Fibroblast of skin of left biceps (primary cell): ENCODE measurements at regions not wholly inside any gene's neighbourhood (a gene's known extent, or its start where the extent isn't known, plus 50 kb on each side); places are given as distances from the start of the nearest gene placed in this dataset.
"Not testable (repeated sequence)": the region's sequence is repeated elsewhere in the genome, so short reads cannot be mapped to it uniquely, and the experiment has no call there.

ENCODE experiments used
- DNase-seq, 2 experiments: peaks; one replicate each; pipeline ENCODE4 v3.0.0-alpha.2; 2013; ENCODE audit warnings: low read depth in 2 of 2

DNA sequence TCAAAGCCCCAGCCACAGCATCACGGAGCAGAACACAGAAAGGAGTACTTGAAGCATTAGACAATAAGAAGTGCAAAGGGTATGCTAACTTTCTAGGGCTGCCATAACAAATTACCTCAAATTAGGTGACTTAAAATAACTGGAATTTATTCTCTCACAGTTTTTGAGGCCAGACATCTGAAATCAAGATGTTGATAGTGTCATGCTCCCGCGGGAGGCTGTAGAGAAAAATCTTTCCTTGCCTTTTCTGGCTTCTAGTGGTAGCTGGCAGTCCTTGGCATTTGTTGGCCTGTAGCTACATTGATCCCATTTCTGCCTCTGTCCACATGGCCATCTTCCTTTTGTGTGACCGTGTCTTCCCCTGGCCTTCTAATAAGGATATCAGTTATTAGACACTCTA is 51.9 kb upstream of the SPDL1 start:
- no peak for DNase-seq

DNA sequence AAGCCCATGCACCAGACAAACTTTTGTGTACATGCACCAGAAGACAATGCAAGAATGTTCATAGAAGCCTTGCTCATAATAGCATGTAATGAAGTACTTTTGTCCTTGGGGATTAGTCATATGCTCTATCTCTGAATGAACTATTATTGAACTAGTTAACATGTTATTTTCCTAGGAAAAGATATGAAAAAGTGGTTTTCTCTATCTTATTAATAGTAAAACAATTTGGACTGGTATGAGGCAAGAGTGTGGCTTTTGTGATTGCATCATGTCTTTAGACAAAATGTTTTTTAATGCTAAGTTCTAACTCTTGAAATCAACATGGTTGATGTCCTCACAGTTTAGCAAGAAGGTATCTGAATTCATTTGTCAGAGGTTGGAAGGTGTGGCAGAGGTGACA is 55.7 kb upstream of the SPDL1 start:
- peak; percentile 29 to 46 for DNase-seq

DNA sequence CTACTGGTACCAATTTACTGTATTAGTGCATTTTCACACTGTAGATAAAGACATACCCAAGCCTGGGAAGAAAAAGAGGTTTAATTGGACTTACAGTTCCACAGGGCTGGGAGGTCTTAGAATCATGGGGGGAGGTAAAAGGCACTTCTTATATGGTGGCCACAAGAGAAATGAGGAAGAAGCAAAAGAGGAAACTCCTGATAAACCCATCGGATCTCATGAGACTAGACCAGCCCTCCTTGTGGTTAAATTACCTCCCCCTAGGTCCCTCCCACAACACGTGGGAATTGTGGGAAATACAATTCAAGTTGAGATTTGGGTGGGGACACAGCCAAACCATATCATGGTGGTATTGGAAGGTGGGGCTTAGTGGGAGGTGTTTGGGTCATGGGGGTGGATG is 56.5 kb upstream of the SPDL1 start:
- DNase-seq = no peak

DNA sequence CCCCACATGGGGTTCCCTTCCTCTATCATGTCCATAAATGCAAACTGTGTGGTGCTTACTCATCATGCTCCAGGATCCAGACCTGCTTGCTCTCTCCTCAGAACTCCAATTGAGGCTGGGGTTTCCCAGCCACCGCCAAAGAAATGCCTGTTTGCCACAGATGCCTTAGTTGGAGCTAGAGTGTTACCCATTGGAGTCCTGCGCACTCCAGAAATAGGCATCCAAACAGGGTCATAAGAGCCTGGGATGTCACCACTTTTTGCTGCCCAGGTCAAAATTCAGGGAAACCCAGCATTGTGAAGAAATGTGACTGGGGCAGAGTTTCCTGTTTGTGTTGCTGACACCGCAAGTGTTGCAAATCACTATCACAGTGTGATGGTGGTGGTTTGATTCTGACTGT is 60.7 kb upstream of the SPDL1 start:
- no peak for DNase-seq

DNA sequence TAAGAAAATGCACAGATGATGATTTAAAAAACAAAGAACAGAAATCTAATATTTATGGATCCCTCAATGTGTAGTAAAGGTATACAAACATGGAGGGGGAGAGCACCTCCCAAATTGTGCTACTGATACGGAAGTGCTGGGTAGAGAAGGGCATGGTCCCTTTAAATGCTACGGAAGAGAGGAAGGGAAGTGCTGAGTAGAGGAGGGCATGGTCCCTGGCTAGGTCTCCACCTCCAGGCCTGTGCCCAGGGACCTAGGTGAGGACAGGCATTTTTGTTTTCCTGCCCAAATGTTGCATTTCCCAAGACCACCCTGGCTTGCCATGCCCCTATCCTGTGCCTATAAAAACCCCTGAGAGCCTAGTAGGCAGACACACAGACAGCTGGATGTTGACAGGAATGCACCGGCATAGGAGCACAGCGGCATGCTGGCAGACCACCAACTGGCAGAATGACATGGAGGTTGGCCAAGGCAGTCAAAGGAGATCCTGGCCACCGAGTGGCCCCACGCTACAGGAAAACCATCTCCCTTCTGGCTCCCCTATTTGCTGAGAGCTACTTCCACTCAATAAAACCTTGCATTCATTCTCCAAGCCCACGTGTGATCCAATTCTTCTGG is 62.1 kb upstream of the SPDL1 start:
- no peak for DNase-seq

DNA sequence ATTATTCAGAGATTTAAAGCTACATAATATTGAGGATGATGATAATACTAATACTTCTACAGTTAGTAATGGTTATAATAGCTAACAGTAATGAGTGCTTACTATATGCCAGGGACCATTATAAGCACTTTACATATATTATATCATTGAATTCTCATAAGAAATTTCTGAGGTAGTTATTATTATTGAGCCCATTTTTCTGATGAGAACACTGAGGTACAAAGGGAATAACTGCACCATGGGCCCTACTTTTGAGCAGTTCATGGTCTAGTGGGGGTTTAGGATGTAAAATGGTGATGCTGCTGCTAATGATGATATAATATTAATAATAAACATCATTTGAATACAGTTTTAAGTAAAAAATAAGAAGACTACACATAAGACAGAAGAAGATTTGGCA is 64.2 kb upstream of the SPDL1 start:
- DNase-seq = no peak

DNA sequence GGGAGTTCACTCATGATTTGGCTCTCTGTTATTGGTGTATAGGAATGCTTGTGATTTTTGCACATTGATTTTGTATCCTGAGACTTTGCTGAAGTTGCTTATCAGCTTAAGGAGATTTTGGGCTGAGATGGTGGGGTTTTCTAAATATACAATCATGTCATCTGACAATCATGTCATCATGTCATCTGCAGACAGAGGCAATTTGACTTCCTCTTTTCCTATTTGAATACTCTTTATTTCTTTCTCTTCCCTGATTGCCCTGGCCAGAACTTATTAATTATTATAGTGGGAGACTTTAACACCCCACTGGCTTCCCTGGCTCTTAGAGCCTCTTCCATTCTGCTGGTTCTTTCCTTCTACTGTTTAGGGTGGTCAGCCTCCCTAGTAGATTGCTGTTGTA is 64.8 kb upstream of the SPDL1 start:
- not testable (repeated sequence) for DNase-seq

DNA sequence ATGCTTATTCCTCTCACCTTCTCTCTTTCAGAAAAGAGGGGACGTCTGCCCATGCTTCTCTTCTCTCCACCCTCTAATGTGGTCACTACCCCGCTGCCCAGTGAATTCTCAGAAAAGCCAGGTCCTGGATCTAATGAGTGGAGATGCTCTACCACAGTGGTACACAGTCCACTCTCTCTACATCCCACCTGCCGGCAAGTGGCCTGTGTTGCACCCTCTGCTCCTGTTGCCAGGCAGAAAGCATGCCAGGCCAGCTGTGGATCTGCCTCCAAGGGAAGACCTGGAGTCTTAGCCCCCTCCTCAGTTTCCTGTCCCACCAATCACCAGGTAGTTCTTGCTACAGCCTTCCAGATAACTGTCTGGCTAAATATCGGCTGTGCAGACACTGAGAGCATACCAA is 71.2 kb upstream of the SPDL1 start:
- DNase-seq = no peak

DNA sequence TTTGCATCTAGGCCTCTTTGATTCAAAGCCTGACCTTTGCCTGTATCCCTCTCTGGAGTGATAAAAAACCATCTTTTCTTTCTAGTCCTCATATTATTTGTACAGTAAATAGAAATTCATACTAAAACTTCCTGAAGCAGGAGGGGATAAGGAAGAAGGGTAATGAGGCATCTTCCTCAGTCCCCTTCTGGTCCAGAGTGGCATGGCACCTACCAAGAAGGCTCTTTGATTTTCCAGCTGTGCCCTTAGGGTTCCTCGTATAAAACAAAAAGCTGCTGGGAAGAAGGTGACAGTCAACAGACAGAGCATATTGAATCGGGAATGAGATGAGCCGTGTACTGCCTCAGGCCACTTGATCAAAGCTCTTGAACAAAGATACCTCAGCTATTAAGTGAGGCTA is 71.9 kb upstream of the SPDL1 start:
- no peak for DNase-seq

DNA sequence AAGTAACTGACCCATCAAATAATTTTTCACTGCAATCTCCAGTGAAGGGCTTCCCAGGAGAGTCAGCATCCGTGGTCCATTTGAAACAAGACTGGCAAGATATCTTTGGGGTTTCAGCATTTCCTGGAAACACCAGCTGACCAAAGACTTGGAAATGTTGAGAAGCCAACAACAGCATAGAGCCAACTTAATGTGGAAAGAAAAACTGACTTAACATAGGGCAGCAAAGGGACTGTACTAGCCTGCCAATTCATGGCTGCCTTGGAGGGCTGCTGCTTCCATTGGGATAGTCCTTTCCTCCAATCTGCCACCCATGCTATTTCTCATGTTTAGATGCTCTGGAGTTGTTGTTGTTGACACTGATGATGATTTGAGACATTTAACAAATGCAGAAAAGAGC is 76.5 kb upstream of the SPDL1 start:
- DNase-seq = no peak

DNA sequence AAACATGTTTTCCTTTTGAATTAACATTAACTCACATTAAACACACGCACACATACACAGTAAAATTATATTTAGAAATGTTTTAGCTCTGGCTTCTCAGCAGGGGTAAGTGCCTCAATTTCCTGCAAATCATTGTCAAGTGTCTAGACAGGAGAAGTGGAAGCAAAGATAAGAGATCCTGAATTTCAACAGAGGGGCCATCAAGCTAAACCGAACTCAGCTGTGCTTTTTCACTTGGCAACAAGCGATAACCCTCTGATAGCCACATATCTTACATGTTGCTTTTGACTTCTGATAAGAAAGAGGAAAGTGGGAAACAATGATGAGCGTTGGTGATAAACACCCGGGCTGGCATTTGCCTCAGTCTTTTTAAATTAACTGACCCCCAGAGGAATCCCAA is 79.7 kb upstream of the SPDL1 start:
- no peak for DNase-seq

DNA sequence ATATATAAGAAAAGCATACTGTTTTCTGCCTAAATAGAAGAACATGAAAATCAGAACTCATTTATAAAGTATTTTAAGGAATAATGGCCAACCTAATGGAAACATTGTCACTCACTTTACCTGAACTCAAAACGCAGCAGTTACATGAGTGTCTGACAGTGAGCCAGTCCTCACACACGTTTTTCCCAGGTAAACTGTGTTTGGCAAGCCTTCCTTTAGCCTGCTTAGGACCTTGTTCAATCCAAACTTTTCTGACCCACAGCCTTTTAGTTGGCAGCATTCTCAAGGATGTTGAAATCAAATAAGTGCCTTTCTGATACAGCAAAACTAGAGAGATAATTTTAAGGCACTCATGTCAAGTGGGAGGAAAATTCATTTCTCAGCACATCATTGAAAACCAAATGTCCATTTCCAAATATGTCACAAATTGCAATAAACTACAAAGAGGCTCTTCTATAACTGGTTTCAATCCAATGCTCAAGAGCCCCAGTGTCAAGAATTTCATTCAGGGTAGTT is 83.5 kb upstream of the SPDL1 start:
- no peak for DNase-seq

DNA sequence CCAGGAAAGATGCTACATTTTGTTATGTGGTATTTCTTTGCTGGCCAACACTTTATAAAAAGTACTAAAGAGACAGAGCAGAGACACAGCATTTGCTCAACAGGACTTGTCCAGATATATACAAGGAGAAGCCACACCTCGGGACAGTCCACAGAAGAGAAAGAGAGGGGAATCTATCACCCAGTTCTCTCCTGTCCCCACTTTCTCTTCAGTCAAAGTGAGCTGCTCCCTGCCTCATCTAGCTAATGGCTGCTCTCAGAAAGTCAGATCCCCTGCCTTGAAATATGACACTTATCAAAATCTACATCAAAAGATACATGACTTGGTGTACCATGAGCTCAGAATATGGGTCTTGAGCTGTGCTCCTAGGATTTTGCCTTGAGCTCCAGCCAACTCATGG is 86.7 kb upstream of the SPDL1 start:
- DNase-seq = no peak

DNA sequence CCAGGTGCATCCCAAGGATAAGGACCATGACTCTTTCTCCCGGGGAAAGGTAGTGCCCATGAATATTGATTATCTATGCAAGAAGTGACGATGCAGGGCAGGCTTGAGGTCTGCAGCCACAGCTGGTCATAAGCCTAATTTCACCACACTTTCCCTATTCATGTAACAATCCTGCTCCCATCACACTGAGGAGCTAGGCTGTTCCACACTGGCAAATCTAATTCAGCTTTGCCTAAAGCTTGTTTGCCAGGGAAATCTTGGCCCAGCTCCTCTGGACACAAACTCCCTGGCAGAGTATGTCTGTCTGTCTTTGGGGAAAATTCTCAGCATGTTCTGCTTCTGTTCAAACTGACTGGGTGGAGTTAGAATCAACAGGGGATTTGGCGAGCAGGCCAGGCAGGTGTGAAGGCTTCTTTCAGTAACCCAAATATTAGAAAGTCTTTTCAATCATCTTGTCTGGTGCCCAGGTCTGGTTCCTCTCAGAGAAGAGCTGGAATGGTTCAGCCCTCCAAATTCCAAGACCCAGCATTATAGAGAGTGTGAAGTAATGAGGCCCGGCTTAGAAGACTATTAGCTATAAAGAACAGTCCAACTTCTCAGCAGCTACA is 88.5 kb upstream of the SPDL1 start:
- no peak for DNase-seq

DNA sequence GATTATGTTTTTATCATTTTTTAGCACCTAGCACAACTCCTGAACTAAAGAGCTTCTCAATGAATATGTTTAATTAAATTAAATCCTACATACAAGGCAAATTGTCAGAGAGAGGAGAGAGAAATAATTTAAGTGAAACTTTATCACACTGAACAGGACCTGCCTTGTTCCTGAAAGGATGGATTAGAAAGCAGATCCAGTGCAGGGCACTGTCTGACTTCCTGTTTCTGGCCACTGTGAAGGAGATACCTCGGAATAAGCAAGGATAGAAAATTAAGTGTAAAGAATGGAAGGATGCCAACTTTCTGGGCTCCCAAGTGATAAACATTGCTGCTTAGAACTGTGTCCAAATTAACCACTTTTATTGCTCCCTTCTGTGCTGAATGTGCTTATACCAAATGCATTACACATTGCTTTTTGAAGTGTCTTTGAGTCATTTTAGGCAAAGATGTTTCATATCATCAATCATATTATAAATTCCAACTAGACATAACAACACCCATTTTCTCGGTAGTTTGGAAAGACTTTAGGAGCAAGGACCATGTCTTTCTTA is 89.1 kb upstream of the SPDL1 start:
- DNase-seq = no peak

DNA sequence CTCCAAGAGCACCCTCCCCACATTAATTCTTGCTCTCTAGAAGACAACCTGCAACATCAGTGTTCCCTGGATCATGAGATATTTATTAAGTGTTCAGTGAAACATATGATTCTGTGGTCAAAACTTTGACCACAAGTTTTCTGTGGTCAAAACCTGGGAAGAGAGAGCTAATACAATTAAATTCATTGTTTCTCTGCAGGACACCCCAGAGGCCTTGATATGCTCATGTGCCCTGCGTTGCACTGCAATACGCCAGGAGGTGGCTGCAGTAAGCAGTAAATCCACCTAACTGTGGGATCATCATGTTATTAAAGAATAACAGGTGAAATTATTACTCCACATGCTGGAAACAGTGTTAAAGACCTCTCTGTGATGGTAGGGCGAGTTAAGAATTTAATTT is 109.3 kb upstream of the SPDL1 start:
- DNase-seq = no peak

DNA sequence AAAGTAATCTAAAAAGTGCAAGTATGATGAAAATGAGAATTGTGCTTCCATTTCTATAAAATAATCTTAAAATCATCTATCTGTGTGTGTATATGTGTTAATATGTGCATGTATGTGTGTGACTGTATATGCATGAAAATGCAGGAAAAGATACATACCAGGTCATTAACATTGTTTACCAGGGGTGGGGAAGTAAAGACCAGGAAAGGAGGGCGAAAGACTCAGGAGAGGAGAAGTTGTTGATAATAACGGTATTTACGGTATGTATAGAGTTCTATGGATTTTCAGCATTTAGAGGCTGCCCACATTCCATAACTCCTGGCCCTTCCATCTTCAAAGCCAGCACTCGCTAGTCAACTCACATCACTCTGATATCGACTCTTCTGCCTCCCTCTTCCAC is 111.0 kb upstream of the SPDL1 start:
- DNase-seq = no peak

DNA sequence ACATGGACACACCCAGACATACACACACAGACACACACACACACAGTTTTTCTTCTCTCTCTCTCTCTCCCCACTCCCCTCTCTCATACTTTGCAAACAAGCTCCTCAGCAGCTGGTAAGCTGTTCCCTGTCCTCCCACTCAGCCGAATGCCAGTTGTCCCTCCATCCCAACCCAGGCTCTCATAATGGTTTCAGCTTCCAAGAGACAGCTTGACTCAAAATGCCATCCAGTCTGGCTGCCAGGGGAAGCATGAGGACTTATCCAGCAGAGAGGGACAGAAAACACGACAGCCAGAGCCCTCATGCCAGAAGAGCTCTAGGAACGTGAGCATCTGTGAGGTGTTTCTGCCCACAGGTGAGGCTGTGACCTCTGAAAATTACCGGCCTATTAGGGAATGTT is 112.6 kb upstream of the SPDL1 start:
- DNase-seq = no peak

DNA sequence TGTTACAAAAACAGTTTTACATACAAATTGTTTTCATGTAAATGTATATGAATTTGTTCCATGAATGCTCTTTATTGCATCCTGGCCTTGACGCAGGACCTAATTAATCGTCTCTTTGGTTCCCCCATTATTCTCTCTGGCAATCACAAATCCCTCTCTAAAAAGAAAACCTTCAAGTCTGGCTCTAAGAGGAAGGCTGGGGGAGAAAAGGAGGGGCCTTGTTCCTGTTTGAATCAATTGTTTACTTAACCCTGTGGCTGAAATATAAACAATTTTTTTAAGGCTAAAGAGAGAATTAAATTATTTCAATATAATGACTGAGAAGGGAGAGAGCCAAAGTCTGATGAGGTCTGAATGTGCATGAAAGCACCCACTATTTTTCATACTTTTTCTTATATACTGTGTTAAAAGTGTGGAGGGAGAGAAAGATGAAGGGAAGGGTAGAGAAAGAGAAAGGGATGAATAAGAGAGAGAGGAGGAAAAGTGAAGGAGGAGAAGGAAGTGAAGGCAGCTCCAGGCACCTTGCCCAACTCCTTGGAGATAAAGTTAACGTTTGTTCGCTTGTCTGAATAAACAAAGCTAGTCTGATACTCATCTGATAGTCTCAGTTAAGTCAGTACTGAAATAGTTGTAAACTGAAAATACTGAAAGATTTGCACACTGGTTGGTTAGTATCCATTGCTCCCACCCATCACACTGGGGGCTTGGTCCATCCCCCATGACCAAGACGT is 116.4 kb upstream of the SPDL1 start:
- DNase-seq = no peak

DNA sequence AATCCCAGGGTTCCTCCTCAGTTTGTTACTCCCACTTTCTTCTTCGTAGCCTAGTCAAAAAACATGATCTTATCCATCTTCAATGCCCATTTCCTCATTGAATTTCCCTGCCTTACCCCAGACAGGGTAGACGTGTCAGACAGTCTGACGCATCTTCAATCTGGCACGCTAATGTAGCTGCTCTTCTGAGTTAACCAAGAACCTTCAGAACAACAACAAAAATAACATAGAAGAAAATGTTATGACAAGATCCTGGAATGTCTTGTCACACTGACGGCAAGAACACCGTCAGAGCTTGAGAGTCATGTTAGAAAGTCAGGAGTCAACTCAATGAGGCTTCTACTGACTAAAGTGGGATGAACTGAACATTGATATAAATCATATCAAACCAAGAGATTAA is 122.7 kb upstream of the SPDL1 start:
- DNase-seq = no peak

DNA sequence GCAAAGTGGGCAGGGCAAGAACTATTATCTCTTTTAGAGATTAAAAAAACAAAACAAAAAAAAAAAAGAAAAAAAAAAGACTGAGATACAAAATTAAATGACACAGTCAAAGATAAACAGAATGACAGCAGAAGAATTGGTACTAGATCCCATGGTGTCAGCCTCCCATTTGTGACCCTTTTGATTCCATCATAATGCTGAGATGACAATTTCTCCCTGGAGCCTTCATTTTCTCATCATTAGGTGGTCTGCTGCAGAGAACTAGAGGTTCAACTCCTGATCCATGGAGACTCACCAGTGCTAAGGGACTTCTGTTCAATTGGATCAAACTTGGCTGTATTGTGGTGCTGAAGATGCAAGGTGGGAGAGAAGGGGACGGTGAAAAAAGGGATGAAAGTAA is 123.5 kb upstream of the SPDL1 start:
- DNase-seq = no peak

DNA sequence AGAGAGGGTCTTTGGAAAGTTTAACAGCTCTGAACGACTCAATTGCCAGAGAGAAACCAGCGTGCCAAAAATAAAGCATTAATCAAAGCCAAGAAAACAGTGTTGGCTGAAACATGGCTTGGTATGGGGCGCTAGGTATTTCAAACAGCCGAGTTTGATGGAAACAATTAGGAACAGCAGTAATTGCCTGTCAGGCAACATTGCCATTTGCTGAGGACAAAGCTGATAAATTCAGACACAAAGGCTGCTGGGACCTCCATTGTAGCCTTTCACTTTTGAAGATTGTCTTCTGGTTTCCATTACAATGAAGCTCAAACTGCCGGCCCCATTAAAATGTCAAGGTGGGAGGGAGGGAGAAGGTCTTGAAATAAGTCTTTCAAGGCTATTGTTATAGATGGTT is 125.4 kb upstream of the SPDL1 start:
- no peak for DNase-seq

DNA sequence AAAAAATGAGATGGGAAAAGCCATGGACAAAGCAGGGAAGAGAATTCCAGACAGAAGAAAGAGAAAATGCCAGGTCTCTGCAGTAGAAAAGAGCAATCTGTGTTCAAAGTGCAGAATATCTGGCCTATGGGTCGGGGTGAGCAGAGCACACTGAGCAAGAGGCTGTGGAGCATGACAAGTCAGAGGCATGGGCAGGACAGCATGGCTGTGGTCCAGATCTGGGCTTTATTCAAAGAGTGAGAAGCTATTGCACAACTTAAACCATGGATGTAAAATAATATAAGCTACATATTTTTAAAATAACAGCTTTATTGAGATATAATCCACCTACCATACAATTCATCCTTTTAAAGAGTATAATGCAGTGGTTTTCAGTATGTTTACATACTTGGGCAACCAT is 133.1 kb upstream of the SPDL1 start:
- DNase-seq = no peak
